Stomach (tissue), 8 donors: ENCODE measurements at regions not wholly inside any gene's neighbourhood (a gene's known extent, or its start where the extent isn't known, plus 50 kb on each side); places are given as distances from the start of the nearest gene placed in this dataset.
A peak's percentile ranks its signal among the peaks of the same experiment; 100 is the strongest.

Experiments
- DNase-seq, 2 donors: peaks; one replicate each; pipeline versions ENCODE4 v3.0.0 to v3.0.0-alpha.2; 2013 to 2019
- H3K27ac ChIP-seq, 5 donors: fragments of 200-600 bp in 4 of 5; sonication (generic) in 4 of 5; one replicate each; pipeline ENCODE4 v1.5.1; 2013 to 2019; ENCODE audit warnings: mild to moderate bottlenecking in 1 of 5, moderate library complexity in 1 of 5
- H3K27me3 ChIP-seq, 3 donors: fragments of 200-600 bp; sonication (generic); one replicate each; pipeline ENCODE4 v1.5.1; 2017 to 2019; ENCODE audit warnings: mixed run types in 1 of 3
- H3K36me3 ChIP-seq, 4 donors: fragments of 200-600 bp; sonication (generic); 1 replicate in 3 of 4; 2 replicates in 1 of 4; pipeline ENCODE4 v1.5.1; 2016 to 2019
- H3K4me1 ChIP-seq, 4 donors: fragments of 200-600 bp; sonication (generic); one replicate each; pipeline ENCODE4 v1.5.1; 2016 to 2019
- H3K4me3 ChIP-seq, 4 donors: fragments of 200-600 bp; sonication (generic) in 3 of 4; one replicate each; pipeline ENCODE4 v1.5.1; 2016 to 2019; ENCODE audit warnings: mild to moderate bottlenecking in 1 of 4
- H3K9me3 ChIP-seq, 4 donors: fragments of 200-600 bp; sonication (generic); one replicate each; pipeline ENCODE4 v1.5.1; 2016 to 2019
- CTCF ChIP-seq, 7 experiments: fragments of 450-650 bp in 4 of 7; fragments of 200-600 bp in 3 of 7; sonication (generic) in 3 of 7; IDR thresholded peaks; one replicate each; pipeline ENCODE4 v1.5.1; 2016 to 2019; ENCODE audit warnings: antibody characterized with exemption in 7 of 7, control low read depth in 2 of 7, mild to moderate bottlenecking in 1 of 7
- EP300 ChIP-seq: sonication (generic); formaldehyde crosslinking; IDR thresholded peaks from one replicate; pipeline ENCODE4 v1.6.1; 2017; ENCODE audit warnings: antibody characterized with exemption
- POLR2A ChIP-seq, 4 donors: fragments of 450-650 bp; IDR thresholded peaks; one replicate each; pipeline ENCODE4 v1.6.1; 2016; ENCODE audit warnings: antibody characterized with exemption in 4 of 4, control low read depth in 2 of 4, mild to moderate bottlenecking in 1 of 4, moderate library complexity in 1 of 4
- POLR2AphosphoS5 ChIP-seq, 3 donors: sonication (generic); formaldehyde crosslinking; IDR thresholded peaks; one replicate each; pipeline ENCODE4 v1.6.1; 2016; ENCODE audit warnings: antibody characterized with exemption in 3 of 3
- WGBS, 5 donors: extraction: QIAGEN DNeasy Blood & Tissue Kit in 3 of 5; methylation state at CpG; one replicate each; pipeline versions ENCODE4 v1.1.5 to v1.1.7; 2013 to 2018; 5-methylcytosine and 5-hydroxymethylcytosine counted together
- intact Hi-C: fragments of 100-400 bp; cut with DNase I; formaldehyde crosslinking; loops from one replicate; pipeline ENCODE4 v1.15.1; 2023; ENCODE audit warnings: low total_unique reads
- donor health status: healthy with polysubstance abuse.
- donor health status: Bipolar disorder and iron deficiency.
- donor health status: healthy.

- no peak for TF ChIP-seq CTCF (IDR thresholded peaks at IDR 0.05)
- TF ChIP-seq EP300: no peak
- TF ChIP-seq POLR2AphosphoS5 (IDR thresholded peaks at IDR 0.05): no peak
- TF ChIP-seq POLR2A (IDR thresholded peaks at IDR 0.05): no peak
- no peak overlapping the region for H3K27ac ChIP-seq
- H3K4me3 ChIP-seq: no peak overlapping the region
- peaks cover 0 to 71% (median 33%) of the 10 kb centered on the region in 3 donors for H3K27me3 ChIP-seq
- no peaks in the 10 kb centered on the region for H3K36me3 ChIP-seq
- peaks cover 0 to 13% (median 12%) of the 10 kb centered on the region in 4 donors for H3K9me3 ChIP-seq
- peaks cover 5 to 11% (median 9%) of the 10 kb centered on the region in 4 donors for H3K4me1 ChIP-seq
- intact Hi-C loops: no loop called here
- WGBS, 5 donors: 87 to 94% (median 90%) methylated on average over 6 of the region's 6 CpGs
- no peak for DNase-seq
Measured at GRCh38 chr17:77035526-77035925, 105.2 kb upstream of the SEC14L1 start.

GRCh38 chr17:77036136-77036840, 104.5 kb upstream of the SEC14L1 start:
- no peaks in the 10 kb centered on the region for H3K36me3 ChIP-seq
- peaks cover 0 to 12% (median 12%) of the 10 kb centered on the region in 4 donors for H3K9me3 ChIP-seq
- no peak for DNase-seq
- TF ChIP-seq POLR2A (IDR thresholded peaks at IDR 0.05) (no peak), CTCF (IDR thresholded peaks at IDR 0.05) (no peak), EP300 (no peak), POLR2AphosphoS5 (IDR thresholded peaks at IDR 0.05) (no peak)
- H3K27me3 ChIP-seq: peaks cover 0 to 78% (median 33%) of the 10 kb centered on the region in 3 donors
- H3K4me3 ChIP-seq: no peak overlapping the region
- intact Hi-C loops: no loop called here
- peaks cover 5 to 11% (median 9%) of the 10 kb centered on the region in 4 donors for H3K4me1 ChIP-seq
- 71 to 86% (median 80%) methylated on average over 15 to 16 of the region's 16 CpGs for WGBS, 5 donors
- H3K27ac ChIP-seq: no peak overlapping the region

GRCh38 chr17:77036841-77037381, 103.9 kb upstream of the SEC14L1 start:
- Histone ChIP-seq H3K9me3 (peaks cover 0 to 6% (median 5%) of the 10 kb centered on the region in 4 donors), H3K27me3 (peaks cover 0 to 81% (median 33%) of the 10 kb centered on the region in 3 donors), H3K27ac (no peak overlapping the region), H3K4me3 (no peak overlapping the region), H3K36me3 (no peaks in the 10 kb centered on the region), H3K4me1 (peaks cover 5 to 11% (median 9%) of the 10 kb centered on the region in 4 donors)
- intact Hi-C loops: no loop called here
- WGBS, 5 donors: 16 to 27% (median 19%) methylated on average over 22 to 23 of the region's 23 CpGs
- TF ChIP-seq POLR2AphosphoS5 (IDR thresholded peaks at IDR 0.05): no peak
- TF ChIP-seq CTCF (IDR thresholded peaks at IDR 0.05): no peak
- no peak for TF ChIP-seq EP300
- TF ChIP-seq POLR2A (IDR thresholded peaks at IDR 0.05): no peak
- peak; percentile 31 to 44 for DNase-seq

GRCh38 chr17:77037943-77038342, 102.8 kb upstream of the SEC14L1 start:
- TF ChIP-seq CTCF (IDR thresholded peaks at IDR 0.05) (no peak), POLR2AphosphoS5 (IDR thresholded peaks at IDR 0.05) (no peak), EP300 (no peak), POLR2A (IDR thresholded peaks at IDR 0.05) (no peak)
- Histone ChIP-seq H3K4me1 (peaks cover 5 to 11% (median 9%) of the 10 kb centered on the region in 4 donors), H3K27me3 (peaks cover 0 to 83% (median 33%) of the 10 kb centered on the region in 3 donors), H3K27ac (no peak overlapping the region), H3K4me3 (no peak overlapping the region), H3K9me3 (no peaks in the 10 kb centered on the region), H3K36me3 (no peaks in the 10 kb centered on the region)
- intact Hi-C loops: no loop called here
- DNase-seq: no peak
- 59 to 73% (median 68%) methylated on average over 7 of the region's 7 CpGs for WGBS, 5 donors
